D721Med (cell line): ENCODE measurements at regions not wholly inside any gene's neighbourhood (a gene's known extent, or its start where the extent isn't known, plus 50 kb on each side); places are given as distances from the start of the nearest gene placed in this dataset.

ENCODE experiments used
- DNase-seq: peaks from one replicate; pipeline ENCODE4 v3.0.0; 2011; ENCODE audit warnings: low spot score; ENCODE audit not compliant: insufficient read length
- FAIRE-seq: peaks from 2 replicates; lab custom pipeline; 2011; peaks lifted over from hg19 to GRCh38; lab: Jason Lieb, UNC
- CTCF ChIP-seq: IDR thresholded peaks from 2 replicates; pipeline ENCODE4 v1.5.1; 2012; ENCODE audit warnings: mild to moderate bottlenecking, control low read depth; ENCODE audit not compliant: insufficient read depth; ENCODE audit errors: missing control alignments

- DNase-seq (no peak), FAIRE-seq (no peak)
- TF ChIP-seq CTCF: no peak
These were observed 203.1 kb downstream of the FAT4 start for GRCh38 chr4:125517831-125518230.

DNA sequence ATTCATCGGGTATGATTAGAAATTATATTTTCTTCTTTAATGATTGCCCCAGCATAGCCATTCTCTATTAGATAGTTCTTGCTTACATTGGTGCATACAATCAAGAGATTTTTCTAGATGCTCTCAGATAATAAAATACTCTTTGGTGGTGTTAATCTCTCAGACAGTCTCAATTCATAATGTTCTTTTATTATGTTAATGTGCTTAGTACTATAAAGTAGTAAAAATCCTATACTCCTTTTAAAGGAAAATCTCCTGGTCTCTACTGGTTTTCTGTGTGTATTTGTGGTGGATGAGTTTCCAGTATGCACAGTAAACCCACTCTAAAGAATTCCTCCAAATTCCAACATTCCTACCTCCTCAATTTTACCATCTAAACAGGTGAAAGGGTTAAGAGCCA, 203.5 kb downstream of the FAT4 start:
- DNase-seq (no peak), FAIRE-seq (no peak)
- no peak for TF ChIP-seq CTCF

- FAIRE-seq: no peak
- DNase-seq: no peak
- TF ChIP-seq CTCF: no peak
These were observed 204.8 kb downstream of the FAT4 start for GRCh38 chr4:125519371-125520146.

DNA sequence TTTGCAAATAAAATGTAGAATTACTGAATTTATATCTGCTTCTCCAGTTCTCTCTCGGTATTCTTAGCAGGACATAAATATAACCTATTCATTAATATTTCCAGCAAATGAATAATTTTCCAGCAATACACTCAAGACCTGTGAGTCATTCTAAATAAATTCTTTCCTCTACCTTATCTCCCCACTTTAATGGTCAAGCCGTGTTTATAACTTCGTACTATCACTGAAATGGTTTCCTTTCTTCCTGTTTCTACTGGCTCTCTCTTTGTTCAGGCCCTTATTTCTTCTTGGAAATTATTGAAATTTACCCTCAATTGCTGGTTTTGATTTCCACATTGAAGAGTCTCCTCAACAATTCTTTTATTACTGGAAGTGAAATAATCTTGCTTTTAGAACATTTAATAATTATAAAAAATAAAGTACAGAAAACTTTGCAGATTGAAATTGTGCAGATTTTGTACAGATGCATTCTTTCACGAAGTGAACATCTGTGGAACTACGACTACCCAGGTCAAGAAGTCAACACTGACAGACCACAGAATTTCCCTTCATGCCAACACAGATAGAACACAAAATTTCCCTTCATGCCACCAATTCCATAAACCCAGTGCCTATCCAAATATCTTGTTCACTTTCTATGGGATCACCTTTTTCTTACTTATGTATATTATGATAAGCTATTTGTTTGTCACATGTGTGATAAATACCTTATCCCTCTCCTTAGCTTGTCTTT, 205.7 kb downstream of the FAT4 start:
- no peak for TF ChIP-seq CTCF
- DNase-seq (no peak), FAIRE-seq (no peak)

- no peak for FAIRE-seq
- no peak for TF ChIP-seq CTCF
These were observed 207.8 kb downstream of the FAT4 start for GRCh38 chr4:125522588-125522987.

GRCh38 chr4:125522992-125523391, 208.2 kb downstream of the FAT4 start:
- DNase-seq (no peak), FAIRE-seq (no peak)
- no peak for TF ChIP-seq CTCF

More at GRCh38 chr4:125522588-125522987, 207.8 kb downstream of the FAT4 start:
- DNase-seq: no peak

DNA sequence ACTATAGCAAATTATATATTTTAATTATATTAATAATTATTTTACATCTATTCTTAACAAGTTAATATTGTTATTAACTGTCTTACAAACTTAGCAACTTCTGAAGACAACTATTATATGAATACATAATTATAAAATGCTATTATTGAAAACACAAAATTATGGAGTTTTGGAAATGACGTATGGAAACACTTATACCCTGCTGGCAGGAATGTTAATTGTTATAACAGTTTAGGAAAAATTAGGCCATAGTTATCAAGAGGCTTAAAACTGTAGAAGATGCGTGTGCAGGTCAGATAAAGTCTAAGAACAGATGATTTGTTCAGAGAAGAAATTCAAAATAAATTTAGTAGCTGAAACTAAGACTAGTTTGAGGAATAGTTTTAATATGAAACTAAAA, 211.7 kb downstream of the FAT4 start:
- no peak for TF ChIP-seq CTCF
- DNase-seq (no peak), FAIRE-seq (no peak)
